CD1c-positive myeloid dendritic cell (primary cell): ENCODE measurements at regions not wholly inside any gene's neighbourhood (a gene's known extent, or its start where the extent isn't known, plus 50 kb on each side); places are given as distances from the start of the nearest gene placed in this dataset.
"Not testable (repeated sequence)": the region's sequence is repeated elsewhere in the genome, so short reads cannot be mapped to it uniquely, and the experiment has no call there.

Source experiments
- DNase-seq: peaks from one replicate; pipeline ENCODE4 v3.0.0-alpha.2; 2016; ENCODE audit errors: extremely low spot score

DNA sequence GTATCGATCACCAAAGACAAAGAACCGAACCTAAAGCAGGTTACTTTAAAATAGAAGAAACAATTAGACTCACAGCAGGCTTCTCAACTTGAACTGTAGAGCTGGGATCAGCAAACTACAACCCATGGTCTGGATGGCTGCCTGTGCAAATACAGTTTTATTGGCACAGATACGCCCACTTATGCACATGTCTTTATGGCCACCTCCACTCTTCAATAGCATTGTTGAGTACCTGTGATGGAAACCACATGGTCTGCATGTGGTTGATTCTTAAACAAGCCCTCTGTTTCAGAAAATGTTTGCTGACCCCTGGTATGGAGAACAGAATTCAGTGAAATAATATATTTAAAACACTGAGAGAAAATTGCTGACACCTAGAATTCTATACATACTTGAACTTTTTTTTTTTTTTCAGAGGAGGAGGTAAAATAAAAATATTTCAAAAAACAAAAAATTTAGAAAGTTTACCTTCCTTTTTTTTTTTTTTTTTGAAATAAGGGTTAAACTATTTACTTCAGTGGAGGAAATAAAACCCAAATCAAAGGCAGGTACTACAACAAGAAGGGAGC is 263.8 kb upstream of the ATP10A start:
- no peak for DNase-seq

DNA sequence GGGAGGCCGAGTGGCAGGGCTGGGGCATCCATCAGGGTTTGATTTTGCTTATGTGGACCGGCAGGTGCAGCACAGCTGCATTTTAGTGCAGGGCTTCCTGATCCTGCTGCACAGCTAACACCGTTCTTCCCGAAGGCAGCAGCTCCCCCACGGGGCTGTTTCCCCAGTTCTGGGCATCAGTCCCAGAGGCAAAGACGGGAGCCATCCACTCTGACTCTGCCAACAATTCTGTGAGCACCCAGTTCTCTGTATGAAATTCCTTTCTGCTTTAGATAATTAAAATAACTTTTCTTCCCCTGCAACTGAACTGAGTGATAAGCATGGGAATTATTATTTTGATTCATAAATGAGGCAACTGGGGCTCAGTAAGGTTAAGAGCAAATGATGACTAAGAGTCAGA is 262.9 kb upstream of the ATP10A start:
- DNase-seq: no peak

- DNase-seq: no peak
Observed at GRCh38 chr15:26125664-26126063, 262.5 kb upstream of the ATP10A start.

DNA sequence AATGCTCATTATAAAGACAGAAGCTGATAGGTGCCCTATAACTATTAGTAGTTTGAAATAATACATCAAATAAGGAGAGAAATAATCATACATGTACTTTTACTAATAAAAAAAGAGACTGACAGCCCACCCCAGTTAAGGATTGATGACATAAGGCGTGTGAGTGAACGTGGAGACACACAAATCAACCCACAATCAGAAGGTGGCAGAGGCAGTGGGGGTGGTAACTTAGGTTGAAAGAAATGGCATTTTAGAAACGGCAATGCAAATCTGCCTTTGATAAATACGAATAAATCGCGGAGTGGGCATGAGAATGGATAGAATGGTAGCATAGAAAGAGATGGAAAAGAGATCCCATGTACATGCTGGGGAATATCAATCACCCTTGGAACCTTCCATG is 256.2 kb upstream of the ATP10A start:
- DNase-seq: no peak

DNA sequence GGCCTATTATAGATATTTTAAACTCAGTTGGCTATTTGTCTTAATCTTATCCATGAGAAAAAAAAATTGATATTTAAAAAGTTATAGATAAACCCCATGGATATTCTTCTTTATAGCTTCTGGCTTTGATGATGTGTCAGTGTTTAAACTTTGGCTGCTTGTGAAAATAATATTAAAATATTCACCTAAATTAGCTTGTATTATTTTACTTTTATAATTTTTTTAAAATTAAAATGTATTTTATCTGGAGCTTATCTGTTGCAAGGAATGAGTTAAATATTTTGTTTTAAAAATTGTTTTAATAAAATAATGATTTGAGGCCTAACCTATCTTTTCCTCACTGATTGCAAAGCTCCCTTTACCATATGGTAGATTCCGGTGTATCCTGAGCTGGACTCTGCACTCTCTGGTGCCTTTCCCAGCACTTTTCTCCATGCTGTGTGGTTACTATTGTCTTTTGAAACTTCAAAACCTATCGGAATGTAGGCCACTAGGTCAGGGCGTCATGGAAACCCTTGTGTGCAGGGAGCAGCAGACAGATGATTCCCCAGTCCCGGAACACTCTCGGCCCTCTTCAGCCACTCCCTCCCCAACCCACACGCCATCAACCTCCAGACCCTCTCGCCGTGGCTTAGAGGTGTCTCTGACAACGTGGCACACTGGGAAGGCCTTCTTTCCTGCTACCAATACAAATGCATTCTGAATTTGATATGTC is 252.3 kb upstream of the ATP10A start:
- no peak for DNase-seq

- not testable (repeated sequence) for DNase-seq
Observed at GRCh38 chr15:26114128-26114527, 251.0 kb upstream of the ATP10A start.

DNA sequence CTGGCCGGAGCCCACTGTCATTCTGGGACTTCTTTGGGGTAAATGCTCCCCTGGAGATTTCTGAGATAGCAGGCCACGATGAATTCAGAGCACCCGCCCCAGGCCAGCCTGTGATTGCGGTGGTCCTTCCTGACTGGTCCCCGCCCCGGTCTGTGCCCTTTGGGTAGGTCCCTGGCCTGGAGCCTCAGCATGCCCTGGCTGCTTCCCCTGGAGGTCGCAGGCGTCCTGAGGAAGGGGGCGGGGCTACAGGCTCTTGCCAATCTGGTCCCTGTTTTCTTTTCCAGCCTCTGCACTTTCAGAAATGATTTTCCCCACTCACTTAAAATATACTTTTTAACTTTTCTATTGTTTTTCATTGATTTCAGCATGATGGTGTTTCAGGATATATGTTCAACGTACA is 250.2 kb upstream of the ATP10A start:
- DNase-seq: no peak

GRCh38 chr15:26109203-26109602 is 246.1 kb upstream of the ATP10A start:
- DNase-seq: no peak

- DNase-seq: no peak
Observed at GRCh38 chr15:26106556-26106955, 243.4 kb upstream of the ATP10A start.

- no peak for DNase-seq
Observed at GRCh38 chr15:26103002-26103404, 239.9 kb upstream of the ATP10A start.

DNA sequence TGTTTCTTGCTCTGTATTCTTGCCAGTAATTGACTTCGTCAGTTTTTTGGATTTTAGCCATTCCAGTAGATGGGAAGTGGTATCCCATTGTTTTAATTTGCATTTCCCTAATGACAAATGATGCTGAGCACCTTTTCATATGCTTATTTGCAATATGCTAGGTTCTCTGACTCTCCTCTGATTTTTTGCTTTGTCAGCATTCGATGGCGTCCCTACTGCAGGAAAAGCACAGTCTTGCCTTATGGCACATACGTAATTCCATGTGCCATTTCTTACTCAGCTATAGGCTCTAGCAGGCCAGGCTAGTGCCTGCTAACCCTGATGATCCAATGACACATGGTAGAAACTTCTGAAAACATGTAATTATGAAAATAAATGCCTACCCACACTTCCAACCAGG is 239.2 kb upstream of the ATP10A start:
- DNase-seq: no peak

GRCh38 chr15:26101443-26101842 is 238.3 kb upstream of the ATP10A start:
- DNase-seq: no peak

DNA sequence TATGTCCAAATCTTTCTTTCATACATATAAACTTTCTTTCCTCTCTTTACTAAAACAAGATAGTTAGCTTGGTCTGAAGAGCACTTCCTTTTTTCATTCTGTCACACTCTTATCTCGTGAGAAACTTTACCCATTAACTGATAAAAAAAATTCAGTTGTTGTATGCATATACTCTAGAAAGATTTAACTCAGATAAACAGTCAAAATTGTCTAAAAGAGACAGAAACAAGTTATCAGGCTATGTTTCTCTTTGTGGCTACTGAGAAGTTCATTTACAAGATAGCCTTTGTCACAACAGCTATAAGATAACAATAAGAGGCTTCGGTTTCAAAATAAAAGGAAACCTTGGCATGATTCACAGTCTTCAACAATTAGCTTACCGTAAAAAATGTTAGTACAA is 235.7 kb upstream of the ATP10A start:
- DNase-seq: no peak

DNA sequence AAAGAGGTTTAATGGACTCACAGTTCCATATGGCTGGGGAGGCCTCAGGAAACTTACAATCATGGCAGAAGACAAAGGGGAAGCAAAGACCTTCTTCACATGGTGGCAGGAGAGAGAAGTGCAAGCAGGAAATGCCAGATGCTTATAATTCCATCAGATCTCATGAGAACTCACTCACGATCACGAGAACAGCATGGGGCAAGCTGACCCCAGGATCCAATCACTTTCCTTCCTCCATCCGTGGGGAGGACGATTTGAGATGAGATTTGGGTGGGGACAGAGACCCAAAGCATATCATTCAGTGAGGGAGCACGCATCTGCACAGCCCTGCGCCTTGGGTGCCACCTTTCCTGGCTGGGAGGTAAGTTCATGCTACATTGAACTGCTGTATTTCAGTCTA is 234.1 kb upstream of the ATP10A start:
- no peak for DNase-seq

GRCh38 chr15:26096581-26096980 is 233.5 kb upstream of the ATP10A start:
- DNase-seq: no peak

DNA sequence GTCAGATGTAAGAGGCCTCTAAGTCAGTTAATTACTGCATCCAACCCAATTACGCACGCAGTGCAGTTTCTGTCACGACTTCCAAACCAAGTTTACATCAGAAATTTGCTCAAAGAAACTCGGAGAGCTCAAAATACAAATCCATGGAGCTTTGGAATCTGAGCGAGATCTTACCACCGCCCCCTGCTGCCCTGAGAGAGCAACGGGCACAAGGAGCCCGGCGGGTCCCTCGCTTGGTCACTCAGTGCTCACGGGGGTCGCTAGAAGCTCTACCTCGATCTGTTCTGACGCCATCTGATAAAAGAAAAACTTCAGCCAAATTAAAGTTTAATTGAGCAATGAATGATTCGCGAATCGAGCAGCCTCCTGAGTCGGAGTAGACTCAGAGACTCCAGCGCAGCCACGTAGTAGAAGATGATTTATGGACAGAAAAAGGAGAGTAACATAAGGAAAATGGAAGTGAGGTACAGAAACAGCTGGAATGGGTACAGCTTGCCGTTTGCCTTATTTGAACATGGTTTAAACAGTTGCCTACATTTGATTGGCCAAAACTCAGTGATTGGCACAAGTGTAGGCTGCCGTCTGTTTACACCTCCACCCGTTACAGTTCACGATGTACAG is 232.7 kb upstream of the ATP10A start:
- no peak for DNase-seq

DNA sequence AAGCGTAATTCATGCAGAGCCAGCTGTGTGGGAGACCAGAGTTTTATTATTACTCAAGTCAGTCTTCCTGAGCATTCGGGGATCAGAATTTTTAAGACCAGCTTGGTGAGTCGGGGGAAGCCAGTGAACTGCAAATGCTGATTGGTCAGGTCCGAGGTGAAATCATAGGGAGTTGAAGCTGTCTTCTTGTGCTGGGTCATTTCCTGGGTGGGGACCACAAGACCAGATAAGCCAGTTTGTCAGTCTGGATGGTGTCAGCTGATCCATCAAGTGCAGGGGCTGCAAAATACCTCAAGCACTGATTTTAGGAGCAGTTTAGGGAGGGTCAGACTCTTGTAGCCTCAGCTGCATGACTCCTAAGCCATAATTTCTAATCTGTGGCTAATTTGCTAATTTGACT is 228.1 kb upstream of the ATP10A start:
- no peak for DNase-seq

GRCh38 chr15:26087881-26088280 is 224.8 kb upstream of the ATP10A start:
- no peak for DNase-seq

DNA sequence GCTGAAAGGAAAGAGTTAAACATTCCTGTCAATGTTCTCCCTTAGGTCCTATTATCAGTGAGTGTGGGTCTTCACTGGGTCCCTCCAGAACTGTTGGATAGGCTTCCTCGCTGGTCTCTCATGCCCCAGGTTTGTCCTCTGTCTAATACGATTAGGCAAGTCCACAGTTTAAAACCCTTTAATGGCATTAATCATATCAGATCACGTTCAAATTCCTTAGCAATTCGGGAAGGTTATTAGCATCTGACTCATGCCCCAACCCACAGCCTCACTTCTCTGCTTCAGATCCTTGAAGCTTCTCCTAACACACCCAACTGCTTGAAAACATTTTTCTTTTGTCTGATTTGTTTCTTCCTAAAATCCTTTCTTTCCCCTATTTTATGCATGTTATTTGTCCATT is 224.3 kb upstream of the ATP10A start:
- no peak for DNase-seq

GRCh38 chr15:26084771-26085170 is 221.6 kb upstream of the ATP10A start:
- no peak for DNase-seq

DNA sequence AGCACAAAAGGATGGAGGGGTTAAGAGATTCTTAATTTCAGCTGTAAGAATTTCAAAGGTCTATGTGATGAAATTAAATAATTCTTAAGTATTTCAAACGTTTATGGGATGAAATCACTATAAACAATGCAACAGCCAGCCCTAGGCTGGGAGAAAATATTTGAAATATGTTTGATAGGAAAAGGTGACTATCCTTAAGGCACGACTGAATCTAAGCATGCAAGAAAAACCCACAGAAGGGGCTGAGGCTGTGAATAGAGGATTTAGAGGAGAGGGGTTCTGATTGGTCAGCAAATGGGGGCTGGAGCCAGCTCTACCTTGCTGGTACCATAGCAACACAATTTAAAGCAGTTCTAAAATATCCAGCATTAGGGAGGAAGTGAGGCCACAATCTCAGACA is 220.8 kb upstream of the ATP10A start:
- no peak for DNase-seq

DNA sequence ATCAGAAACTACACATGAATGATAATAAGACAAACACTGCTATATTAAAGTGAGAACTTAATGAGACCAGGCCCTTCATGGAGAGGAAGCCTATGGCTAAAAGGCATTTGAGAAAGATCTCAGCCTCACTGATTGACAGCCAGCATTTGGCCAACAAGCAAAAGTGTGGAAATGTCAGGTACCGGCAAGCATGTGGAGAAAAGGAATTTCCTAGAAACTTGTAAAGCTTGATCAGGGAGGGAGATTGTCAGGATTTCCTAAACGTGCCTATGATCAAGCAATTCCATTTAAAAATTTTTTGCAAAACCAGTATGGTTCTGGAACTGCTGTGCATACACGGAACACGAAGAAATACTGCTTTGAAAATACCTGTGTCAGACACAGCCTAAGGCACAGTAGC is 220.3 kb upstream of the ATP10A start:
- no peak for DNase-seq
